ENCODE measurements at regions not wholly inside any gene's neighbourhood (a gene's known extent, or its start where the extent isn't known, plus 50 kb on each side); places are given as distances from the start of the nearest gene placed in this dataset.

DNA sequence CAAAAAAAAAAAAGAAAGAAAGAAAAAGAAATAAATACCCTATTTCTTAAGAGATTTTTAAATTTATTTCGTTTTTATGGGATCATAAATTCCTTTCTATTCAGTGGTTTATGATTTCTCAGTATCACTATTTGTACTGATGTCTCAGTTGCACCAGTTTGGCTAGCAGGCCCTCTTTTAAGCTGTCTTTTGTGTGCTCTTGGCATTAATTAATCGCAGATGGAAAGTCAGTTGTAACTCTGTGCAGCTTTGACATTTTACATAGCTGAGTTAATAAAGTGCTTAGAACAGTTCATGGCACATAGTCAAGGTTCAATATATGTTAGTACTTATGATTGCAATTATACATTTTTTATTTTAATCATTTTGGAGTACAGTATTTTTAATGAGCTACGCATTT lies 123.7 kb upstream of the NUDT6 start:
- no peak overlapping the region for H3K27ac Mint-ChIP-seq
- H3K4me1 Mint-ChIP-seq, result no peaks in the 10 kb centered on the region

DNA sequence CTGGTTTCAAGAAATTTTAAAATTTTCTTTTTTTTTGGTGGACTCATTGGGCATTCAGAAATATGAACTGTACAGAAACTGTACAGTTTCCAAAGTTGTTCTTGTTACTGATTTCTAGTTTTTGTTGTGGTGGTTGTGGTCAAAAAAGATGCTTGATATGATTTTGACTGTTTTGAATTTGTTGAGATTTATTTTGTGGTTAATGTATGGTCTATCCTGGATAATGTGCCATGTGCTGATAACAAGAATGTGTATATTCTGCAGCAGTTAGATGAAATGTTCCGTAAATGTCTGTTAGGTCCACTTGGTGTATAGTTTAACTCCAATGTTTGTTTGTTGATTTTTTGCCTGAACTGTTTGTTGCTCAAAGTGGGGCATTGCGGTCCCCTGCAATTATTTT lies 127.6 kb upstream of the NUDT6 start:
- Mint-ChIP-seq H3K36me3 (peaks cover 68% of the 10 kb centered on the region), H3K9me3 (peaks cover 62% of the 10 kb centered on the region), H3K4me1 (no peaks in the 10 kb centered on the region), H3K4me3 (no peak overlapping the region), H3K27ac (no peak overlapping the region), H3K27me3 (ENCODE audit: low read depth) (no peaks in the 10 kb centered on the region)
- TF ChIP-seq, protein P1, sequence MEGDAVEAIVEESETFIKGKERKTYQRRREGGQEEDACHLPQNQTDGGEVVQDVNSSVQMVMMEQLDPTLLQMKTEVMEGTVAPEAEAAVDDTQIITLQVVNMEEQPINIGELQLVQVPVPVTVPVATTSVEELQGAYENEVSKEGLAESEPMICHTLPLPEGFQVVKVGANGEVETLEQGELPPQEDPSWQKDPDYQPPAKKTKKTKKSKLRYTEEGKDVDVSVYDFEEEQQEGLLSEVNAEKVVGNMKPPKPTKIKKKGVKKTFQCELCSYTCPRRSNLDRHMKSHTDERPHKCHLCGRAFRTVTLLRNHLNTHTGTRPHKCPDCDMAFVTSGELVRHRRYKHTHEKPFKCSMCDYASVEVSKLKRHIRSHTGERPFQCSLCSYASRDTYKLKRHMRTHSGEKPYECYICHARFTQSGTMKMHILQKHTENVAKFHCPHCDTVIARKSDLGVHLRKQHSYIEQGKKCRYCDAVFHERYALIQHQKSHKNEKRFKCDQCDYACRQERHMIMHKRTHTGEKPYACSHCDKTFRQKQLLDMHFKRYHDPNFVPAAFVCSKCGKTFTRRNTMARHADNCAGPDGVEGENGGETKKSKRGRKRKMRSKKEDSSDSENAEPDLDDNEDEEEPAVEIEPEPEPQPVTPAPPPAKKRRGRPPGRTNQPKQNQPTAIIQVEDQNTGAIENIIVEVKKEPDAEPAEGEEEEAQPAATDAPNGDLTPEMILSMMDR (IDR thresholded peaks at IDR 0.05; ENCODE audit: unreplicated experiment), result no peak
- DNase-seq (ENCODE audit: low spot score in 2 of 2, unreplicated experiment in 2 of 2), result no peak

More for the DNA sequence above, 123.7 kb upstream of the NUDT6 start:
- TF ChIP-seq, protein P1 (IDR thresholded peaks at IDR 0.05; ENCODE audit: unreplicated experiment), result no peak
- peaks cover 74% of the 10 kb centered on the region for H3K9me3 Mint-ChIP-seq
- no peaks in the 10 kb centered on the region for H3K27me3 Mint-ChIP-seq (ENCODE audit: low read depth)
- no peak for DNase-seq (ENCODE audit: low spot score in 2 of 2, unreplicated experiment in 2 of 2)
- H3K4me3 Mint-ChIP-seq, result no peak overlapping the region
- H3K36me3 Mint-ChIP-seq, result peaks cover 73% of the 10 kb centered on the region

DNA sequence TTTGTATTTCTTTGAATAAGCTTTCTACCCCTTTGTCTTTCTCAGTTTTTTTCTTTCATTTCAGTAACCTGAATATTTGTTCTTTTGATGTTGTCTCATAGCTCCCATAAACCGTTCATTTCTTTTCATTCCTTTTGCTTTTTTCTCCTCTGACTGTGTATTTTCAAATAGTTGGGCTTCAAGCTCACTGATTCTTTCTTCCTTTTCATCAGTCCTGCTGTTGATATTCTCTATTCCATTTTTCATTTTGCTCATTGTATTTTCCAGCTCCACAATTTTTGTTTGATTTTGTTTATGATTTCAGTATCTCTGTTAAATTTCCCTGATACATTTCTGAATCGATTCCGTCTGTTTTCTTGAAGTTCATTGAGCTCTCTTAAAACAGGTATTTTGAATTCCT lies 129.6 kb upstream of the NUDT6 start:
- H3K27me3 Mint-ChIP-seq (ENCODE audit: low read depth), result no peaks in the 10 kb centered on the region
- no peak overlapping the region for H3K27ac Mint-ChIP-seq
- DNase-seq (ENCODE audit: low spot score in 2 of 2, unreplicated experiment in 2 of 2), result no peak
- no peaks in the 10 kb centered on the region for H3K4me1 Mint-ChIP-seq
- TF ChIP-seq, protein P1 (IDR thresholded peaks at IDR 0.05; ENCODE audit: unreplicated experiment), result no peak
- peaks cover 57% of the 10 kb centered on the region for H3K36me3 Mint-ChIP-seq
- peaks cover 49% of the 10 kb centered on the region for H3K9me3 Mint-ChIP-seq
- no peak overlapping the region for H3K4me3 Mint-ChIP-seq

DNA sequence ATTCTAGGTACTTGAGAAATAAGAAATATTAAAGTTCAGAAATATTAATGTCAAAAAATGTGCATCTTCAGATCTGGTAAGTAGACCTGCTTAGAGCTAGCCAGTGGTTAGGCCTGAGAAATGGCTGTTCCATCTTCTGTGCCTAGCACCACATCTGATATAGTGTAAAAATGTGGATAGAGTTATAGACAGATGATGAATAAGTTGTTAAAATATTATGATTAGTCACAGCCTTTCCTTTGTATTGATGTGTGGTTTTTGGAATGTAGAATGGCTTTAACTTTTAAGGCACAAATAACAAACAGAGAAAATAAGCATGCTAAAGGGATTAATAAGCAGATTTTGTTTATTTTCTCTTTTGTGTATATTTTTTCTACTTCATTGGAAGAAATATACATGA lies 133.5 kb upstream of the NUDT6 start:
- peaks cover 44% of the 10 kb centered on the region for H3K36me3 Mint-ChIP-seq
- DNase-seq (ENCODE audit: low spot score in 2 of 2, unreplicated experiment in 2 of 2), result no peak
- H3K4me1 Mint-ChIP-seq, result no peaks in the 10 kb centered on the region
- no peaks in the 10 kb centered on the region for H3K27me3 Mint-ChIP-seq (ENCODE audit: low read depth)
- H3K9me3 Mint-ChIP-seq, result peaks cover 33% of the 10 kb centered on the region
- no peak overlapping the region for H3K4me3 Mint-ChIP-seq
- no peak overlapping the region for H3K27ac Mint-ChIP-seq
- TF ChIP-seq, protein P1 (IDR thresholded peaks at IDR 0.05; ENCODE audit: unreplicated experiment), result no peak

DNA sequence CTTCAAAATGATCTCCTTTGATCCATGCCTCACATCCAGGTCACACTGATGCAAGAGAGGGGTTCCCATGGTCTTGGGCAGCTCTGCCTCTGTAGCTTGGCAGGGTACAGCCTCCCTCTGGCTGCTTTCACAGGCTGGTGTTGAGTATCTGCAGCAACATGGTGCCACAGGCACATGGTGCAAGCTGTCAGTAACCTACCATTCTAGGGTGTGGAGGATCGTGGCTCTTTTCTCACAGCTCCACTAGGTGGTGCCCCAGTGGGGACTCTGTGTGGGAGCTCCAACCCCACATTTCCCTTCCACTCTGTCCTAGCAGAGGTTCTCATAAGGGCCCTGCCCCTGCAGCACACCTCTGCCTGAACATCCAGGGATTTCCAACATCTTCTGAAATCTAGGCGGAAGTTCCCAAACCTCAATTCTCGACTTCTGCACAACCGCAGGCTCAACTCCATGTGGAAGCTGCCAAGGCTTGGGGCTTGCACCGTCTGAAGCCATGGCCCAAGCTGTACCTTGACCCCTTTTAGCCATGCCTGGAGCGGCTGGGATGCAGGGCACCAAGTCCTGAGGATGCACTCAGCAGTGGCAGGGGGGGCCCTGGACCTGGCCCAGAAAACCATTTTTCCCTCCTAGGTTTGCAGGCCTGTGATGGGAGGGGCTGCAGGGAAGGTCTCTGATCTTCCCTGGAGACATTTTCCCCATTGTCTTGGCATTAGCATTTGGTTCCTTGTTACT lies 137.8 kb upstream of the NUDT6 start:
- Mint-ChIP-seq H3K9me3 (peaks cover 18% of the 10 kb centered on the region), H3K4me3 (no peak overlapping the region), H3K4me1 (peaks cover 4% of the 10 kb centered on the region), H3K36me3 (peaks cover 26% of the 10 kb centered on the region), H3K27ac (no peak overlapping the region), H3K27me3 (ENCODE audit: low read depth) (no peaks in the 10 kb centered on the region)
- no peak for DNase-seq (ENCODE audit: low spot score in 2 of 2, unreplicated experiment in 2 of 2)
- TF ChIP-seq, protein P1 (IDR thresholded peaks at IDR 0.05; ENCODE audit: unreplicated experiment), result no peak

Measured in mesothelial cell of epicardium (in vitro differentiated cells).